Sciatic nerve (tissue), 2 donors: ENCODE measurements at regions not wholly inside any gene's neighbourhood (a gene's known extent, or its start where the extent isn't known, plus 50 kb on each side); places are given as distances from the start of the nearest gene placed in this dataset.

Experiments
- ATAC-seq: fragments of 200-7000 bp; cut with Tn5 transposase; one replicate; pipeline ENCODE4 v1.9.1; 2020; ENCODE audit warnings: mild to moderate bottlenecking, moderate library complexity
- DNase-seq: peaks from one replicate; pipeline ENCODE4 v3.0.0-alpha.2; 2020; ENCODE audit warnings: low spot score
- intact Hi-C: fragments of 100-400 bp; cut with DNase I; formaldehyde crosslinking; loops from one replicate; pipeline ENCODE4 v1.14.2; 2022
- donor health status: DM: no; HTN: no; CAD: no.
- donor health status: DM: no; HTN: no; CAD: no.

GRCh38 chr21:43307677-43308070 lies 119.3 kb downstream of the SIK1 start:
- intact Hi-C loops: no loop called here
- ATAC-seq: no peak
- peak; percentile 47 for DNase-seq

- intact Hi-C loops: no loop called here
- peak; percentile 56 for DNase-seq
- ATAC-seq: peak; percentile 10
Observed at GRCh38 chr21:43306911-43307676, 119.8 kb downstream of the SIK1 start.

- DNase-seq (no peak), ATAC-seq (peak; percentile 6)
- intact Hi-C loops: no loop called here
Observed at GRCh38 chr21:43306391-43306790, 120.5 kb downstream of the SIK1 start.

- ATAC-seq: no peak
- peak; percentile 58 for DNase-seq
- intact Hi-C loops: no loop called here
Observed at GRCh38 chr21:43305811-43306311, 121.1 kb downstream of the SIK1 start.

- DNase-seq (peak; percentile 48), ATAC-seq (no peak)
- intact Hi-C loops: no loop called here
Observed at GRCh38 chr21:43305336-43305665, 121.6 kb downstream of the SIK1 start.

GRCh38 chr21:43304621-43305335 lies 122.2 kb downstream of the SIK1 start:
- intact Hi-C loops: no loop called here
- ATAC-seq: no peak
- peak; percentile 45 for DNase-seq

- peak; percentile 51 for DNase-seq
- intact Hi-C loops: no loop called here
- ATAC-seq: no peak
Observed at GRCh38 chr21:43304206-43304605, 122.7 kb downstream of the SIK1 start.

GRCh38 chr21:43303275-43304178 lies 123.4 kb downstream of the SIK1 start:
- DNase-seq: peak; percentile 55
- ATAC-seq: no peak
- intact Hi-C loops: no loop called here

- intact Hi-C loops: no loop called here
- DNase-seq: no peak
- ATAC-seq: no peak
Observed at GRCh38 chr21:43302769-43303168, 124.2 kb downstream of the SIK1 start.

- intact Hi-C loops: no loop called here
- no peak for ATAC-seq
- no peak for DNase-seq
Observed at GRCh38 chr21:43302062-43302700, 124.8 kb downstream of the SIK1 start.

- intact Hi-C loops: no loop called here
- DNase-seq (no peak), ATAC-seq (no peak)
Observed at GRCh38 chr21:43301409-43302061, 125.4 kb downstream of the SIK1 start.

- DNase-seq (peak; percentile 80), ATAC-seq (peak; percentile 84)
- intact Hi-C loops: no loop called here
Observed at GRCh38 chr21:43300496-43301408, 126.2 kb downstream of the SIK1 start.

GRCh38 chr21:43299441-43300277 lies 127.3 kb downstream of the SIK1 start:
- ATAC-seq: peak; percentile 83
- DNase-seq: peak; percentile 78
- intact Hi-C loops: no loop called here

GRCh38 chr21:43298546-43299440 lies 128.1 kb downstream of the SIK1 start:
- intact Hi-C loops: no loop called here
- ATAC-seq (no peak), DNase-seq (no peak)

GRCh38 chr21:43297989-43298388 lies 128.9 kb downstream of the SIK1 start:
- ATAC-seq (no peak), DNase-seq (no peak)
- intact Hi-C loops: no loop called here
